K562 (cell line): ENCODE measurements at regions not wholly inside any gene's neighbourhood (a gene's known extent, or its start where the extent isn't known, plus 50 kb on each side); places are given as distances from the start of the nearest gene placed in this dataset.

Experiments used
- CBFA2T2 ChIP-seq: fragments of 450-650 bp; conservative IDR thresholded peaks from 2 replicates; pipeline ENCODE4 v1.6.1; 2017; ENCODE audit warnings: mild to moderate bottlenecking
- EZH2 ChIP-seq: IDR thresholded peaks from 2 replicates; pipeline ENCODE4 v1.6.1; 2012; ENCODE audit warnings: low read depth, mild to moderate bottlenecking, inconsistent platforms, low read length, borderline replicate concordance
- RB1 ChIP-seq: fragments of 450-650 bp; IDR thresholded peaks from 2 replicates; pipeline ENCODE4 v1.6.1; 2017; ENCODE audit warnings: low read depth, mild to moderate bottlenecking
- SRSF3 ChIP-seq: fragments of 200-400 bp; formaldehyde crosslinking; IDR thresholded peaks from 2 replicates; pipeline ENCODE4 v1.6.1; 2016; ENCODE audit warnings: mild to moderate bottlenecking, low read length, moderate library complexity; ENCODE audit not compliant: insufficient read depth

- TF ChIP-seq EZH2 (no peak), CBFA2T2 (no peak), SRSF3 (no peak), RB1 (no peak)
These were observed 317.1 kb downstream of the ZIC4 start for GRCh38 chr3:147089286-147089685.
